AG20443 (cell line): ENCODE measurements at regions not wholly inside any gene's neighbourhood (a gene's known extent, or its start where the extent isn't known, plus 50 kb on each side); places are given as distances from the start of the nearest gene placed in this dataset.

Experiments used
- DNase-seq: peaks from one replicate; pipeline ENCODE4 v3.0.0; 2012; ENCODE audit warnings: low spot score, mixed read lengths

DNA sequence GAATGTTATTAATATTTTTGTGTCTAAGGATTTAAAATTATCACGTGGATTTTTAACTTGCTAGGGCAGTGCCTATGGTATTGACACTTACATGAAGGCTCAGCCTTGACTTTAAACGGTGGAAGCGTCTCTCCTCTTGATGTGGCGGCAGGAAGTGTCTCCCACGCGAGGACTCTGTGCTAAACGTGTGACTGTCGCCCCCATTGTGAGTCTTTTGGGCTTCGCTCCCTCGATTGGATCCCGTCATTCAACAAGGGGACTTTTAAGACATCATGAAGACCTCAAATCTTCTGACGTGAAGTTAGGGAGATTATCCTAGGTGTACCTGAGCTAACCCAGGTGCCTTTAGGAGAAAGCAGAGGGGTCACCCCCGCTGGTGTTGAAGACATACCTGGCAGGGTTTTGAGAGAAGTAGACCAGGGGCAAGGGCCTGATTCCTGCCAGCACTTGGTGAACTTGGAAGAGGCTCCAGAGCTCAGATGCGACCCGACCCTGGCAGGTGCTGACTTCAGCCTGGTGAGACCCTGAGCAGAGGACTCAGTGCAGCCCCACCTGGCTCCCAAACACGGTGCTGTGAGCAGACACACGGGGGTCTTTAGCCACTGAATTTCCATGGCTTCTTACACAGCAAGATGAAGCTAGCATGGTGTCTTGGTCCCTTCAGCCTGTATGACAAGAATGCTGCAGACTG lies 55.7 kb upstream of the IRX4 start:
- no peak for DNase-seq

DNA sequence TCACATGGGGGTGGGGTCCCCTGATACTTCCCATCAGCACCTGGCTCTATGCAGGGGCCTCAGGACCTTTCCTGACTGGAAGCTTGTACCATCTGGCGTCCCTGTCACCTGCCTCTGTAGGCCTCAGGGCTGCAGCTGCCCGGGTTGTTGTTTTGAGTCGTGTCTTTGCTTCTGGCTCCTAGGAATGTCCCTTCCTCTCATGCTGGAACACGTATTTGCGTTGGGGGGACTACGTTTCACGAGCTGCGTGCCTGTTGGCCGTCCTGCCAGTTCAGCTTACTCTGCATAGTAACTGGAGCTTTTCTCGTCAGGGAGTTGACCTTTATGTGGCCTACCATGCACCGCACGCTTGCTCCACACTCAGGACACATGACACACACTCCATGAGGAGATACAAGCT lies 54.9 kb upstream of the IRX4 start:
- no peak for DNase-seq

DNA sequence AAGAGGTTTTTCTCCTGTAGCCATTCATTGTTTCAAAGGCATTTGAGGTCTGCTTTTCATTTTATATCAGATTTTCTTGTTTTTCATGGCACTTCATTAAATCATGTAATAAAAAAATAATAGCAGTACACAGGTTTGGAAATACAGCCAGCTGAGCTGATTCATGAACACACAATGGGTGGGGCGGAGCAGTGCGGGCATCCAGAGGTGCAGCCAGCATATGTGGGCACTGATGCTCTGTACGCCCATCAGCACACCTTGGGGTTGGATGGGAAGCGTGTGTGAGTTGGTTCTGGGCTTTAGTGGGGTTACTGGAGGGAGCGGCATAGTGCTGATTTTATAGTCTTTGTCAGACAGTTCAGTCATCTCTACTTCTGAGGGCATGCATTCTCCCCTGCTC lies 54.2 kb upstream of the IRX4 start:
- no peak for DNase-seq

DNA sequence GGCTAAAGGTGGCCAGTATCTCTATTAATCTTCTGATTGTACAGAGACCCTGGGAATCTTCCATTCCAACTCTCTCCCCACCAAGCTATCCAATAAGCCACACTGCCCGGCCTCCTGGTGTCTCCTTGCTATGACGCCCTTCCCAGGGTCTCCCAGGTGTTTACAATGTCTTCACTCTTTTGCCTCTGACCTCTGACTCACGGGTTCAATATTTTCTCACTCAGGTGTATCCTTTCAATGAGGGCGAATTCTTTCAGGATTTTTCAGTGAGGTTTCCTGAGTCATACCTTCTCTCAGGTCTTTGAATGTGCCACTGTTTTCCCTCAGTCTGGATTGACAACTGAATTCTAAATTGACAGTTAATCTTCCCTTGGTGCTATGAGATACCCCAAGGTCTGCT lies 53.7 kb upstream of the IRX4 start:
- no peak for DNase-seq

DNA sequence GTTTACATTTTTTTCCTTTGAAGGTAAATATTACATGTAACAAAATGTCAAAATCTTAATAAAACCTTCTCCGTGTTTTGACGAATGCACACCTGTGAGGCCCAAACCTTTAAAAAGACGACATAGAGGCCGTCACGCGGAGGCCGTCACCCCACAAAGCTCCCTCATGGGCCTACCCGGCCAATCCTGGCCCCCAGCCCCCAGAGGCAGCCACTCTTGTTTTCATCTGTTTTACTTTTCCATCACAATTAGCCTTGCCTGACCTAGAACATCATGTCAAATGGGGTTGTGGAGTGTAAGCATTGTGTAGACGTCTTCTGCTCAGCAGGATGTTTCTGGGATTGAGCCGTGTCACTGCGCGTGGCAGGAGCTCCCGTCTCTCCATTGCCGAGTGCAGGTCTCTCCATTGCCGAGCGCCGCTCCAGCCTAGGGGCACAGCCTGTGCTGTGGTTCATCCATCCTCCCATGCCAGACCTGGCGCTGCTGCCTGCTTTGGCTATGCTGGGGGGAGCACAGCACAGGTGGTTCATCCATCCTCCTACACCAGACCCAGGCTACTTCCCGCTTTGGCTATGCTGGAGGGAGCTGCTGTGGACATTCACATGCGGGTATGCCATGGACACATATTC lies 52.2 kb upstream of the IRX4 start:
- DNase-seq: no peak

DNA sequence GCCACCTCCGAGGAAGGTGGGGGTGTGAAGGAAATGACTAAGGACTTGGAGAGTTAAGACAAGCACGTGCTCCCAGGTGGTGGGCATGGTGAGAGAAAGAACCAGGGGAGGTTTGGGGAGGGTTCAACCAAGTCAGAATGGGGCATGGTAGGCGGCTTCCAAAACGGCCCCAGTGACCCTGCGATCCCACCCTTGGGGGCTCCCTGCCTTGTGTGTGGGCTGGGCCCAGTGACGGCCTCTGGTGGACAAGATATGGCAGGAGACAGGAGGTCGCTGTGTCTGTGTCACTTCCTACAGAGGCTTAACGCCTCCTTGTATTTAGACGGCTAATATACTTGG lies 51.3 kb upstream of the IRX4 start:
- no peak for DNase-seq

DNA sequence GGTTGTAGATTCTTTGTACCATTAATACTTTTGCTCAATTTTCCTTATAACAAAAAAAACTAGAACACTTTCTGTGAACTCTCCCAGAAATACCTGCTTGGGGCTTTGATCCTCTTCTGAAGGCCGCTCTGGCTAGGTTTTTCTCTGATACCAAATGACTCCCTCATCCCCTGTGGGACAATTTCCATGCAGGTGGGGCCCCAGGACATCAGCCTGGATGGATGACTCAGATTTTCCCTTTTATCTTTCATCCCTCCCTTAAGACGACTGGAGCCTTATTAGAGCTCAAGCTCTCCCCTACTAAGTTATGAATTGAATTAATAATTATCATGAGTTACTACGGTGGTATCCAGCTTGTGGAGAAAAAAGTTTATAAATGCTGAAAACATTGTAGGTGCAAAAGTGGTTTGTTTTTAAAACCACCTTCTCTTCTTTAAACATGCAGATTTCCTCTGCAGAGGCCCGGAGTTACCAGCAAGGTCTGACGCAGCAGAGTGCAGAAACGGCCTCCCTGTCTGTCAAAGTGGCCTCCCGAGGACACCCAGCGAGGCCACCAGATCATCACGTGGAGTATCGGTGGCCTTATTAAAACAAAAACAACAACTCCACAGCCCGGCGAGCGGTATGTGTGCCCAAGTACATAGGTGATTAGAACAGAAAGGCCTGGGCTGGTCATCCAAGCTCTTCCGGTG lies 50.8 kb upstream of the IRX4 start:
- DNase-seq: no peak
